OCI-LY3 (cell line): ENCODE measurements at regions not wholly inside any gene's neighbourhood (a gene's known extent, or its start where the extent isn't known, plus 50 kb on each side); places are given as distances from the start of the nearest gene placed in this dataset.

ENCODE experiments used
- H2AFZ ChIP-seq: fragments of 200-600, 300-600 bp; shearing (Covaris generic); 2 replicates; pipeline ENCODE4 v1.6.0; 2014; ENCODE audit warnings: antibody characterized with exemption, low read depth, low read length
- H3K27ac ChIP-seq: fragments of 200-600, 300-600 bp; sonication (generic); 2 replicates; pipeline ENCODE4 v1.5.1; 2014; ENCODE audit warnings: mild to moderate bottlenecking, low read length, moderate library complexity, mixed read lengths
- H3K27me3 ChIP-seq: fragments of 200-600, 300-600 bp; sonication (generic); 2 replicates; pipeline ENCODE4 v1.6.1; 2014; ENCODE audit warnings: low read depth, low read length, mixed read lengths
- H3K36me3 ChIP-seq: fragments of 200-600, 300-600 bp; sonication (generic); replicated peaks from 2 replicates; pipeline ENCODE3; 2014; ENCODE audit warnings: low read depth, low read length, mixed read lengths
- H3K4me1 ChIP-seq: fragments of 300-600, 200-600 bp; sonication (generic); 2 replicates; pipeline ENCODE4 v1.6.1; 2014; ENCODE audit warnings: low read length, mixed read lengths
- H3K4me2 ChIP-seq: fragments of 200-600, 300-600 bp; sonication (generic); 2 replicates; pipeline ENCODE4 v1.6.1; 2014; ENCODE audit warnings: low read length, mixed read lengths
- H3K4me3 ChIP-seq: fragments of 300-600, 200-600 bp; sonication (generic); 2 replicates; pipeline ENCODE4 v1.5.1; 2014; ENCODE audit warnings: antibody characterized with exemption, mild to moderate bottlenecking, low read length, moderate library complexity
- H3K79me2 ChIP-seq: fragments of 300-600, 200-600 bp; shearing (Covaris generic); 2 replicates; pipeline ENCODE4 v1.6.1; 2014; ENCODE audit warnings: mild to moderate bottlenecking, low read length, mixed read lengths
- H3K9ac ChIP-seq: fragments of 300-600, 200-600 bp; shearing (Covaris generic); 2 replicates; pipeline ENCODE4 v1.6.0; 2014; ENCODE audit warnings: mild to moderate bottlenecking, low read length, moderate library complexity
- H3K9me3 ChIP-seq: fragments of 200-600, 300-600 bp; shearing (Covaris generic); 2 replicates; pipeline ENCODE4 v1.6.1; 2014; ENCODE audit warnings: low read length, mixed read lengths; ENCODE audit not compliant: insufficient read depth
- H4K20me1 ChIP-seq: fragments of 200-600, 300-600 bp; sonication (generic); 2 replicates; pipeline ENCODE4 v1.6.1; 2016; ENCODE audit warnings: low read length, mixed read lengths; ENCODE audit not compliant: insufficient read depth
- CTCF ChIP-seq: fragments of 200-600, 300-600 bp; sonication (generic); IDR thresholded peaks from 2 replicates; pipeline ENCODE4 v1.5.1; 2014; ENCODE audit warnings: antibody characterized with exemption, low read length, low read depth
- EZH2phosphoT487 ChIP-seq: fragments of 200-600 bp; shearing (Covaris generic); IDR thresholded peaks from 2 replicates; pipeline ENCODE4 v1.6.1; 2018; ENCODE audit warnings: antibody characterized with exemption, mixed run types, low read depth

DNA sequence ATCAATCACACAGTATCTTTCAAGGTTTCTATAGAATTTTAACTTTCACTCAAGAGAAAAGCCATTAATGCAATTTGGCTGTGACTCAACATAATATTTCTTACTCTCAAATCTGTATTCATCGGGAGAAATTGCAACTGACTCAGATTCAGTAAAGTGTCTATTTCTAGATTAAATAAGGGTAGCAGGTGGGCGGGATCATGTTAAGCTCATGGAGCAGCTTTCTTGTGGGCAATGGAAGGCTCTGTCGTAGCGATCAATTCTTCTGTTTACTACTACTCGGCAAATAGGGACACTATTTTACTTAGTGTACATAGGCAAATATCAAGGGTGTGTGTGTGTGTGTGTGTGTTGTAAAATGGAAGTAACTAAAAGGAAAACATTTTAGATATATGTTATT is 423.6 kb upstream of the NEGR1 start:
- Histone ChIP-seq H3K27me3 (no peaks in the 10 kb centered on the region), H3K79me2 (no peaks in the 10 kb centered on the region), H3K27ac (no peak overlapping the region), H3K36me3 (no peaks in the 10 kb centered on the region), H2AFZ (no peak overlapping the region), H3K4me3 (no peak overlapping the region), H3K9me3 (no peaks in the 10 kb centered on the region), H4K20me1 (no peaks in the 10 kb centered on the region), H3K9ac (no peak overlapping the region), H3K4me1 (no peaks in the 10 kb centered on the region), H3K4me2 (no peak overlapping the region)
- TF ChIP-seq CTCF, result no peak
- TF ChIP-seq EZH2phosphoT487, result no peak

DNA sequence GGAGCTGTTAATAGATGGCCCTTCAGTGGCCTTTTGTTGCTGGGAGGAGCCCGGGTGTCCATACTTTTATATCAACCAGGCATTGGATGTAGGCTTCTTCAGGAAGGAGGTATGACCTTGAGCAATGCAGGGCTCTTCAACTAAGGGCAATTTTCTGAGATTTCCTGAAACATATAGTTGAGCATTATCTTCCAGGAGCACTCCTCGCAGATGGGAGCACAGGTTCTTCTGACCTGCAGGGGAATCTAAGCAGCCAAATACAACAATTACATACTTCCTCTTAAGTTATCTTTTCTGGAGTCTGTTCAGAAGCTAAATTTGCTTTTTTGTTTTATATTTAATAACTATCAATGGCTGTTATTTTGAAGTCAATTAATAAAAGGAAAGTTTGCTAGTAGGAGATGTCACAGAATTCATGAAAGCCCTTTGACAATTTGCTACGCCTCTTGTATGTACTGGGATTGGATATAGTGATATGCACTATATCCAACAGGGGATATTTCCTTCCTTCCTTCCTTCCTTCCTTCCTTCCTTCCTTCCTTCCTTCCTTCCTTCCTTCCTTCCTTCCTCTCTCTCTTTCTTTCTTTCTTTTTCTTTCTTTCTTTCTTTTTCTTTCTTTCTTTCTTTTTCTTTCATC is 422.6 kb upstream of the NEGR1 start:
- Histone ChIP-seq H3K4me3 (no peak overlapping the region), H3K9ac (no peak overlapping the region), H3K79me2 (no peaks in the 10 kb centered on the region), H3K27ac (no peak overlapping the region), H3K9me3 (no peaks in the 10 kb centered on the region), H4K20me1 (no peaks in the 10 kb centered on the region), H3K36me3 (no peaks in the 10 kb centered on the region), H3K27me3 (no peaks in the 10 kb centered on the region), H3K4me1 (no peaks in the 10 kb centered on the region), H3K4me2 (no peak overlapping the region), H2AFZ (no peak overlapping the region)
- TF ChIP-seq CTCF (no peak), EZH2phosphoT487 (no peak)

- no peaks in the 10 kb centered on the region for H3K4me1 ChIP-seq
- TF ChIP-seq CTCF, result no peak
- no peak for TF ChIP-seq EZH2phosphoT487
- H3K9ac ChIP-seq, result no peak overlapping the region
- H3K27me3 ChIP-seq, result no peaks in the 10 kb centered on the region
- no peak overlapping the region for H3K4me3 ChIP-seq
- H2AFZ ChIP-seq, result no peak overlapping the region
- no peak overlapping the region for H3K27ac ChIP-seq
- H3K79me2 ChIP-seq, result no peaks in the 10 kb centered on the region
- H4K20me1 ChIP-seq, result no peaks in the 10 kb centered on the region
- H3K9me3 ChIP-seq, result no peaks in the 10 kb centered on the region
- no peaks in the 10 kb centered on the region for H3K36me3 ChIP-seq
- H3K4me2 ChIP-seq, result no peak overlapping the region
Observed at GRCh38 chr1:72697410-72697809, 415.1 kb upstream of the NEGR1 start.

- Histone ChIP-seq H3K27me3 (no peaks in the 10 kb centered on the region), H3K36me3 (no peaks in the 10 kb centered on the region), H3K4me1 (no peaks in the 10 kb centered on the region), H3K27ac (no peak overlapping the region), H3K9me3 (no peaks in the 10 kb centered on the region), H2AFZ (no peak overlapping the region), H4K20me1 (no peaks in the 10 kb centered on the region), H3K4me3 (no peak overlapping the region), H3K9ac (no peak overlapping the region), H3K79me2 (no peaks in the 10 kb centered on the region), H3K4me2 (no peak overlapping the region)
- TF ChIP-seq CTCF (no peak), EZH2phosphoT487 (no peak)
Observed at GRCh38 chr1:72693899-72694298, 411.6 kb upstream of the NEGR1 start.
